Breast epithelium (tissue), 3 donors: ENCODE measurements at regions not wholly inside any gene's neighbourhood (a gene's known extent, or its start where the extent isn't known, plus 50 kb on each side); places are given as distances from the start of the nearest gene placed in this dataset.

Source experiments
- CTCF ChIP-seq, 3 donors: fragments of 450-650 bp; IDR thresholded peaks; one replicate each; pipeline ENCODE4 v1.5.1; 2016 to 2017; ENCODE audit warnings: antibody characterized with exemption in 3 of 3, mild to moderate bottlenecking in 3 of 3, moderate library complexity in 3 of 3
- POLR2A ChIP-seq: fragments of 450-650 bp; IDR thresholded peaks from one replicate; pipeline ENCODE4 v1.6.1; 2016; ENCODE audit warnings: antibody characterized with exemption, mild to moderate bottlenecking, moderate library complexity
- POLR2AphosphoS5 ChIP-seq, 3 donors: sonication (generic); formaldehyde crosslinking; IDR thresholded peaks; one replicate each; pipeline ENCODE4 v1.6.1; 2017; ENCODE audit warnings: antibody characterized with exemption in 3 of 3

- TF ChIP-seq POLR2AphosphoS5 (IDR thresholded peaks at IDR 0.05) (no peak), POLR2A (no peak), CTCF (IDR thresholded peaks at IDR 0.05) (no peak)
Measured at GRCh38 chr12:19752712-19753111, 313.4 kb downstream of the AEBP2 start.
